Suprapubic skin (tissue), 4 donors: ENCODE measurements at regions not wholly inside any gene's neighbourhood (a gene's known extent, or its start where the extent isn't known, plus 50 kb on each side); places are given as distances from the start of the nearest gene placed in this dataset.

Source experiments
- DNase-seq, 2 donors: peaks; one replicate each; pipeline ENCODE4 v3.0.0-alpha.2; 2019; ENCODE audit warnings: low spot score in 2 of 2
- H3K27ac ChIP-seq: fragments of 200-600 bp; sonication (generic); one replicate; pipeline ENCODE4 v1.5.1; 2019
- H3K27me3 ChIP-seq: fragments of 200-600 bp; sonication (generic); one replicate; pipeline ENCODE4 v1.5.1; 2019
- H3K36me3 ChIP-seq: fragments of 200-600 bp; sonication (generic); one replicate; pipeline ENCODE4 v1.5.1; 2019
- H3K4me1 ChIP-seq: fragments of 200-600 bp; sonication (generic); one replicate; pipeline ENCODE4 v1.5.1; 2019
- H3K4me3 ChIP-seq: fragments of 200-600 bp; sonication (generic); one replicate; pipeline ENCODE4 v1.5.1; 2019; ENCODE audit warnings: mild to moderate bottlenecking
- H3K9me3 ChIP-seq: fragments of 200-600 bp; sonication (generic); one replicate; pipeline ENCODE4 v1.5.1; 2019
- EP300 ChIP-seq: sonication (generic); formaldehyde crosslinking; IDR thresholded peaks from one replicate; pipeline ENCODE4 v1.6.1; 2017; ENCODE audit warnings: antibody characterized with exemption
- POLR2A ChIP-seq, 2 donors: fragments of 450-650 bp; IDR thresholded peaks; one replicate each; pipeline ENCODE4 v1.6.1; 2017; ENCODE audit warnings: antibody characterized with exemption in 2 of 2, mild to moderate bottlenecking in 2 of 2, moderate library complexity in 2 of 2
- POLR2AphosphoS5 ChIP-seq, 3 donors: sonication (generic); formaldehyde crosslinking; IDR thresholded peaks; one replicate each; pipeline ENCODE4 v1.6.1; 2017; ENCODE audit warnings: antibody characterized with exemption in 3 of 3
- WGBS: methylation state at CpG from one replicate; pipeline ENCODE4 v1.1.5; 2018; 5-methylcytosine and 5-hydroxymethylcytosine counted together
- TF ChIP-seq, protein P1 (sequence below), 2 donors: fragments of 200-600 bp in 1 of 2; fragments of 450-650 bp in 1 of 2; sonication (generic) in 1 of 2; IDR thresholded peaks; one replicate each; pipeline ENCODE4 v1.5.1; 2016 to 2019; ENCODE audit warnings: antibody characterized with exemption in 2 of 2, mild to moderate bottlenecking in 1 of 2, moderate library complexity in 1 of 2

DNA sequence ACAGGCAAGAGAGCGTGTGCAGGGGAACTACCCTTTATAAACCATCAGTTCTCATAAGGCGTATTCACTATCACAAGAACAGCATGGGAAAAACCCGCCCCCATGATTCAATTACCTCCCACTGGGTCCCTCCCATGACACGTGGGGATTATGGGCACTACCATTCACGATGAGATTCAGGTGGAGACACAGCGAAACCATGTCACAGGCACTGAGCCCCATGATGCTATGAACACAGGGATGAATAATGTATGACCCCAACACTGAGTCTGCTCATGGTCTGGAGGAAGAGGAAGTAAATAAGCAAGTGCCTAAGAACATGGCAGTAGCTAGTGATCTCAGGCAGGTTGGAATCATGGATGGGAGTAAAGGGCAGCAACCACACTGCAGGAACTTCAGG, 281.0 kb upstream of the ZNF462 start:
- H3K27me3 ChIP-seq: no peaks in the 10 kb centered on the region
- H3K27ac ChIP-seq: no peak overlapping the region
- peaks cover 5% of the 10 kb centered on the region for H3K4me1 ChIP-seq
- no peak for DNase-seq
- TF ChIP-seq EP300: no peak
- TF ChIP-seq POLR2AphosphoS5 (IDR thresholded peaks at IDR 0.05): no peak
- TF ChIP-seq, protein P1, sequence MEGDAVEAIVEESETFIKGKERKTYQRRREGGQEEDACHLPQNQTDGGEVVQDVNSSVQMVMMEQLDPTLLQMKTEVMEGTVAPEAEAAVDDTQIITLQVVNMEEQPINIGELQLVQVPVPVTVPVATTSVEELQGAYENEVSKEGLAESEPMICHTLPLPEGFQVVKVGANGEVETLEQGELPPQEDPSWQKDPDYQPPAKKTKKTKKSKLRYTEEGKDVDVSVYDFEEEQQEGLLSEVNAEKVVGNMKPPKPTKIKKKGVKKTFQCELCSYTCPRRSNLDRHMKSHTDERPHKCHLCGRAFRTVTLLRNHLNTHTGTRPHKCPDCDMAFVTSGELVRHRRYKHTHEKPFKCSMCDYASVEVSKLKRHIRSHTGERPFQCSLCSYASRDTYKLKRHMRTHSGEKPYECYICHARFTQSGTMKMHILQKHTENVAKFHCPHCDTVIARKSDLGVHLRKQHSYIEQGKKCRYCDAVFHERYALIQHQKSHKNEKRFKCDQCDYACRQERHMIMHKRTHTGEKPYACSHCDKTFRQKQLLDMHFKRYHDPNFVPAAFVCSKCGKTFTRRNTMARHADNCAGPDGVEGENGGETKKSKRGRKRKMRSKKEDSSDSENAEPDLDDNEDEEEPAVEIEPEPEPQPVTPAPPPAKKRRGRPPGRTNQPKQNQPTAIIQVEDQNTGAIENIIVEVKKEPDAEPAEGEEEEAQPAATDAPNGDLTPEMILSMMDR (IDR thresholded peaks at IDR 0.05): no peak
- no peaks in the 10 kb centered on the region for H3K36me3 ChIP-seq
- H3K9me3 ChIP-seq: peaks cover 11% of the 10 kb centered on the region
- 91% methylated on average over 6 of the region's 6 CpGs for WGBS
- no peak overlapping the region for H3K4me3 ChIP-seq

DNA sequence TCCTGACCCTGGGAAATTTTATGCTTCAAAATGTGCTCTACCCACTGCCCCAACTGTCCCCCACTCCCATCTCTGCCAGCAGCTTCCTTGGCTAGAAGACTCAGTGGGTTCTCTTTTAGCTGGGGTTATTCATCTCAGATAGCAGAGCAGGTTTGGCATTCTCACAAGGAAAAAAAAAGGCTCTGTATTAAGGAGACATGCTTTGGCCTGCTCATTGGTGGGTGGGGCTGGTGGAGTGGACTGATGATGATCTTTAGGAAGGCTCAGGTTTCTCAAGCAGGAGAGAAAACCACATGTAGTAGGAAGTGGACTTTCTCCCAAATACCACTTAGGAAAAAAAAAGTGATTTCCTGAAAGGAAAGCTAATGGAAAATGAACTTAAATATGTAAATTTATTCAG, 279.2 kb upstream of the ZNF462 start:
- no peak for TF ChIP-seq POLR2A (IDR thresholded peaks at IDR 0.05)
- TF ChIP-seq, protein P1 (IDR thresholded peaks at IDR 0.05): no peak
- TF ChIP-seq EP300: no peak
- H3K27me3 ChIP-seq: no peaks in the 10 kb centered on the region

DNA sequence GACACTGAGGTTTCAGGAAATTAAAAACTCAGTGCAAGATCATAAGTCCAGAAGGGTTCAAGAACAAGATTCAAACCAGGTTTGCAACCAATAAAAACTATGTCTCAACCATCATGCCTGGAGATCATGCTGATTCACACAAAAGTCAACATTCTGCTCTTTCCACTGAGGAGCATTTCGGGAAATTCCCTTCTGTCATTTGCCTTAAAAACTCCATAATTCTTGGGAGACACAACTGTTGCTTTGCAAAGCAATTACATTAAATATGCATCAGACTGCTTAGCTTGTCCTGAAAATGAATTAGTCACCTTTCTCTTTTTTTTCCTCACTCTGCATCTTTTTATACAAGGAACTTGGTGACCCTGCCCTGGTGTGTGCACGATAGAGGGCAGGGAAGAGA, 275.9 kb upstream of the ZNF462 start:
- Histone ChIP-seq H3K4me3 (no peak overlapping the region), H3K27ac (no peak overlapping the region), H3K36me3 (no peaks in the 10 kb centered on the region), H3K4me1 (peaks cover 24% of the 10 kb centered on the region), H3K27me3 (no peaks in the 10 kb centered on the region), H3K9me3 (no peaks in the 10 kb centered on the region)
- DNase-seq: no peak
- WGBS: 47% methylated on average over 2 of the region's 2 CpGs
- TF ChIP-seq POLR2AphosphoS5 (IDR thresholded peaks at IDR 0.05) (no peak), POLR2A (IDR thresholded peaks at IDR 0.05) (no peak), EP300 (no peak)
- TF ChIP-seq, protein P1 (IDR thresholded peaks at IDR 0.05): no peak

More for the DNA sequence above, 279.2 kb upstream of the ZNF462 start:
- H3K4me1 ChIP-seq: peaks cover 19% of the 10 kb centered on the region
- H3K36me3 ChIP-seq: no peaks in the 10 kb centered on the region
- H3K27ac ChIP-seq: no peak overlapping the region
- DNase-seq: no peak
- H3K9me3 ChIP-seq: peaks cover 11% of the 10 kb centered on the region
- H3K4me3 ChIP-seq: no peak overlapping the region

DNA sequence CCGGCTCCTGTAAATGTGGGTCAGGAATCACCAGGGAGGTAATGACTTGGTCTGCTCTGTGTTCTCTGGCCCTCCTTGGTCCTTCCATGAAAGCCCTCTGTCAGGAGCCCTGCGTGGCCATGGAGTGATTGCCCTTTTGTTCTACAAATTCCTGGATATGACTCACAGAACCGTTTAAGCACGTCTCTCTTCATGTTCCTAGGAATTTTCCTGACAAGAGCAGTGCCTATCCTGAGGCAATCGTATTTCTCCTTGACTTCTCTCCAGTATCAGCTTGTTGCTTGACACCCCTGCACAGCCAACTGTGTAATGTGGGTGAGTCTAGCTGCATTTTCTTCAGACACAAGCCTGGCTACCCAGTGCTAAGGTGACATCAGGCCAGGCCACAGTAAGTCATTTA, 274.3 kb upstream of the ZNF462 start:
- H3K27ac ChIP-seq: no peak overlapping the region

DNA sequence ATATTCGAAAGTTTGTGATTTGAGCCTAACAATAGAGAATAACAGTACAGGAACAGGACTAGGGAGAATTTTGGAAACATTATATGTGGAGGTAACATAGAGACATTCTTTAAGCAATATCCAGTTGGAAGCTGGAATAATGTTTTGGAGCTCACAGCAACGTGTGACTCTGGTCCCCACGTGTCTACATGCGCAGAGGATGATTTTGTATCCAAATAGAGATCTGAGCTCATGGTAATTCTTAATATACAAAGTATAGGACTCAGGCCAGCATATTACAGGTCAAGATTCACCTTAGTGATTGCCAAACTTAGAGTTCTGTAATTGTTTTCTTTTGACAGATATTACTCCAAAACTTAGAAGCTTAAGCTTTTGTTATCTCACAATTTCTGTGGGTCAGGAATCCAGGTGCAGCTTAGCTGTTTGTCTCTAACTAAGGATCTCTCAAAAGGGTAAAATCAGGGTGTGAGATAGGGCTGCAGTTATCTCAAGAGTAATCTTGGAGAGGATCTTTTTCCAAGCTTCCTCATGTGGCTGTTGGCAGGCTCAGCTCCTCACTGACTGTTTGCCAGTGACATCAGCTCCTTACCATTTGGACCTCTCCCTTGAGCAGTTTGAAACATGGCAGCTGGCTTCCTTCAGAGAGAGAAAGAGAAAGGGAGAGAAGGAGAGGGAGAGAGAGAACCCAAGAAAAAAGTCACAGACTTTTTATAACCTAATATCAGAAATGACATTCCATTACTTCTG, 272.0 kb upstream of the ZNF462 start:
- Histone ChIP-seq H3K27me3 (no peaks in the 10 kb centered on the region), H3K36me3 (no peaks in the 10 kb centered on the region), H3K9me3 (no peaks in the 10 kb centered on the region), H3K4me3 (no peak overlapping the region), H3K27ac (no peak overlapping the region), H3K4me1 (peaks cover 19% of the 10 kb centered on the region)
- WGBS: 65% methylated on average over 4 of the region's 4 CpGs
- TF ChIP-seq POLR2AphosphoS5 (IDR thresholded peaks at IDR 0.05) (no peak), POLR2A (IDR thresholded peaks at IDR 0.05) (no peak), EP300 (no peak)
- TF ChIP-seq, protein P1 (IDR thresholded peaks at IDR 0.05): no peak
- DNase-seq: no peak

More for the DNA sequence above, 274.3 kb upstream of the ZNF462 start:
- H3K4me3 ChIP-seq: no peak overlapping the region
- H3K27me3 ChIP-seq: no peaks in the 10 kb centered on the region
- 33% methylated on average over 5 of the region's 5 CpGs for WGBS
- no peaks in the 10 kb centered on the region for H3K9me3 ChIP-seq
- peaks cover 23% of the 10 kb centered on the region for H3K4me1 ChIP-seq
- DNase-seq: no peak
- TF ChIP-seq POLR2AphosphoS5 (IDR thresholded peaks at IDR 0.05) (no peak), POLR2A (IDR thresholded peaks at IDR 0.05) (no peak), EP300 (no peak)
- TF ChIP-seq, protein P1 (IDR thresholded peaks at IDR 0.05): no peak
- H3K36me3 ChIP-seq: no peaks in the 10 kb centered on the region
